HepG2 (cell line): ENCODE measurements at regions not wholly inside any gene's neighbourhood (a gene's known extent, or its start where the extent isn't known, plus 50 kb on each side); places are given as distances from the start of the nearest gene placed in this dataset.
A peak's percentile ranks its signal among the peaks of the same experiment; 100 is the strongest.

Experiments used
- ATAC-seq: fragments of 200-7000 bp; cut with Tn5 transposase; 3 replicates; pipeline ENCODE4 v1.9.1; 2020; ENCODE audit warnings: mild to moderate bottlenecking, moderate library complexity
- BruUV-seq: library from RNA; stranded (reverse); fragments of 400-500 nt; replicated peaks from 2 replicates; lab custom pipeline; 2021; lab: Mats Ljungman, UMichigan
- CTCF ChIA-PET: fragments of 300-600 bp; formaldehyde crosslinking; extraction: SDS; loops from one replicate; lab custom pipeline; 2021; ENCODE audit warnings: low total read pairs, inconsistent platforms, low intra/inter-chr PET ratio; lab: Yijun Ruan, JAX
- POLR2A ChIA-PET: fragments of 350-600 bp; sonication (Branson Sonifier 250); formaldehyde crosslinking; loops from one replicate; lab custom pipeline; 2020; ENCODE audit warnings: antibody characterized with exemption, inconsistent platforms; lab: Yijun Ruan, JAX
- DNase-seq: peaks from one replicate; pipeline ENCODE4 v3.0.0-alpha.2; 2015; ENCODE audit warnings: low spot score
- FAIRE-seq: peaks from 3 replicates; lab custom pipeline; 2011; peaks lifted over from hg19 to GRCh38; lab: Jason Lieb, UNC
- H2AFZ ChIP-seq: one replicate; pipeline ENCODE4 v1.6.1; 2011; ENCODE audit warnings: low read length, inconsistent platforms
- H3K27ac ChIP-seq: fragments of 300-600 bp; 3 replicates; pipeline ENCODE4 v1.8.0; 2011; ENCODE audit warnings: mixed run types, mild to moderate bottlenecking, mixed read lengths, low read length, inconsistent platforms; ENCODE audit not compliant: insufficient read depth; ENCODE audit errors: extremely low read length
- H3K27me3 ChIP-seq, 2 experiments: fragments of 200-600 bp in 1 of 2; 2 replicates in 1 of 2; 3 replicates in 1 of 2; pipeline versions ENCODE4 v1.6.0 to v1.8.0; 2011; ENCODE audit warnings: low read length in 2 of 2, mild to moderate bottlenecking in 2 of 2, moderate library complexity in 2 of 2, inconsistent platforms in 1 of 2; ENCODE audit not compliant: insufficient read depth in 2 of 2, control insufficient read depth in 1 of 2
- H3K36me3 ChIP-seq, 2 experiments: fragments of 200-600 bp in 1 of 2; replicated peaks in 1 of 2; 2 replicates in 1 of 2; 3 replicates in 1 of 2; pipeline versions ENCODE4 v1.5.1 to v1.8.0; 2011; ENCODE audit warnings: low read length in 2 of 2, inconsistent platforms in 1 of 2; ENCODE audit not compliant: insufficient read depth in 2 of 2, control insufficient read depth in 1 of 2
- H3K4me1 ChIP-seq: 2 replicates; pipeline ENCODE4 v1.5.1; 2012; ENCODE audit warnings: low read length, inconsistent platforms; ENCODE audit not compliant: insufficient read depth
- H3K4me2 ChIP-seq: 2 replicates; pipeline ENCODE4 v1.6.0; 2011; ENCODE audit warnings: low read depth, low read length, inconsistent platforms
- H3K4me3 ChIP-seq, 3 experiments: fragments of 200-600 bp in 1 of 3; sonication (generic), shearing (Covaris generic) in 1 of 3; replicated peaks in 1 of 3; 2 replicates each; pipeline ENCODE4 v1.5.1; 2011 to 2016; ENCODE audit warnings: low read length in 3 of 3, inconsistent platforms in 2 of 3, low read depth in 2 of 3, mild to moderate bottlenecking in 2 of 3, control low read depth in 1 of 3, mixed read lengths in 1 of 3; ENCODE audit not compliant: insufficient read depth in 1 of 3
- H3K79me2 ChIP-seq: one replicate; pipeline ENCODE4 v1.6.1; 2011; ENCODE audit warnings: low read length, inconsistent platforms; ENCODE audit not compliant: insufficient read depth
- H3K9ac ChIP-seq: 2 replicates; pipeline ENCODE4 v1.6.0; 2011; ENCODE audit warnings: mild to moderate bottlenecking, low read depth, low read length, inconsistent platforms; ENCODE audit not compliant: insufficient read depth
- H3K9me3 ChIP-seq: 2 replicates; pipeline ENCODE4 v1.5.1; 2012; ENCODE audit warnings: mild to moderate bottlenecking, low read length
- H4K20me1 ChIP-seq: 2 replicates; pipeline ENCODE4 v1.6.0; 2011; ENCODE audit warnings: inconsistent platforms, mild to moderate bottlenecking, low read length, moderate library complexity; ENCODE audit not compliant: insufficient read depth
- BCLAF1 ChIP-seq: fragments of 450-650 bp; IDR thresholded peaks from 2 replicates; pipeline ENCODE4 v1.6.1; 2017; ENCODE audit warnings: mild to moderate bottlenecking
- MNT ChIP-seq: fragments of 450-650 bp; IDR thresholded peaks from 2 replicates; pipeline ENCODE4 v1.6.1; 2016
- ZFAT ChIP-seq: sonication (generic); formaldehyde crosslinking; conservative IDR thresholded peaks from 2 replicates; pipeline ENCODE4 v1.8.1; 2023; ENCODE audit warnings: missing genetic modification reagents, inconsistent platforms
- ZFP91 ChIP-seq: sonication (generic); formaldehyde crosslinking; IDR thresholded peaks from 2 replicates; pipeline ENCODE4 v1.9.0; 2022; ENCODE audit warnings: missing genetic modification reagents, mild to moderate bottlenecking, borderline replicate concordance
- ZNF205 ChIP-seq: IDR thresholded peaks from 2 replicates; pipeline ENCODE4 v1.6.1; 2018; ENCODE audit warnings: missing biosample characterization, missing genetic modification reagents
- ZNF549 ChIP-seq: sonication (generic); formaldehyde crosslinking; IDR thresholded peaks from 2 replicates; pipeline ENCODE4 v1.5.0; 2020; ENCODE audit warnings: missing genetic modification reagents
- ZNF772 ChIP-seq: sonication (generic); formaldehyde crosslinking; IDR thresholded peaks from 2 replicates; pipeline ENCODE4 v1.5.0; 2020; ENCODE audit warnings: mild to moderate bottlenecking, missing genetic modification reagents
- whole genome bisulfite sequencing: methylation state at CpG from one replicate; pipeline ENCODE4 v1.1.6; 2017; ENCODE audit warnings: low lambda C conversion rate; 5-methylcytosine and 5-hydroxymethylcytosine counted together
- in situ Hi-C: cut with HindIII; loops from 2 replicates; pipeline ENCODE4 v1.10.0; 2017; ENCODE audit warnings: low pct_unique_long_range_greater_than_20kb; ENCODE audit not compliant: extremely low pct_ligation_motif_present
- intact Hi-C: fragments of 100-400 bp; cut with micrococcal nuclease; formaldehyde crosslinking; loops from one replicate; pipeline ENCODE4 v1.10.0; 2022; ENCODE audit not compliant: unreplicated experiment

GRCh38 chr2:2744958-2745715 is 414.1 kb upstream of the MYT1L start:
- H3K9ac ChIP-seq = no peak overlapping the region
- no peak overlapping the region for H2AFZ ChIP-seq
- no peaks in the 10 kb centered on the region for H3K79me2 ChIP-seq
- intact Hi-C loops = no loop called here
- BruUV-seq = no TSS peak
- peaks cover 0 to 44% of the 10 kb centered on the region in 2 experiments; a peak in 3 of 5 replicates for H3K27me3 ChIP-seq
- H3K4me1 ChIP-seq = no peaks in the 10 kb centered on the region
- H3K27ac ChIP-seq = no peak overlapping the region
- TF ChIP-seq MNT = peak; percentile 70
- TF ChIP-seq ZNF205 = no peak
- no peak for TF ChIP-seq ZNF772 (CRISPR knock-in tag)
- no peak for TF ChIP-seq ZFAT
- no peak for TF ChIP-seq BCLAF1
- no peak for TF ChIP-seq ZNF549 (CRISPR knock-in tag)
- TF ChIP-seq ZFP91 (CRISPR knock-in tag) = no peak
- TF ChIP-seq, all 625 proteins: peak for 1
- Histone ChIP-seq H3K4me2 (no peak overlapping the region), H4K20me1 (no peaks in the 10 kb centered on the region), H3K36me3 (no peaks in the 10 kb centered on the region), H3K4me3 (no peak overlapping the region), H3K9me3 (no peaks in the 10 kb centered on the region)
- ChIA-PET POLR2A (no interaction called here), CTCF (no interaction called here)
- DNase-seq = no peak
- ATAC-seq = no peak
- in situ Hi-C loops = no loop called here
- 11% methylated on average over 12 of the region's 13 CpGs for WGBS
- FAIRE-seq = no peak
